ENCODE measurements at regions not wholly inside any gene's neighbourhood (a gene's known extent, or its start where the extent isn't known, plus 50 kb on each side); places are given as distances from the start of the nearest gene placed in this dataset.

DNA sequence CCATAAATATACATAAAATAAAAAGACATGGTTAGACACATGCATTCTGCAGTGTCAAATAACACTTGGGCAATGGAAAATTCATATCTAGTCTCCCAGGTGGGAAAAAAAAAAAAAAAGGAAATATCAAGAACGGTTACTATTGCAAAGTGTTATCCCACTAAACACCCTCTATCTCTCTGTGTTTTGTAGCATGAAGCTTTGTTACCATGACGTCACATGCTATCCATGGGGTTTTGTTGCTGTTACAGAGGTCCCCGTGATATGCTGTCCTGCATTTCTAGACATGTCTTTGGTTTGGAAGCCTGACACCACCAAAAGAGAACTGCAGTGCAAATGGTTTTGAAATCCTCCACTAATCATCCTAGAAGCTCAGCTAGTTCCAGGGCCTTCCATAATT lies 50.7 kb upstream of the TLR3 start:
- H3K27ac ChIP-seq, result no peak overlapping the region
- H3K4me3 ChIP-seq, result no peak overlapping the region
- no peak for DNase-seq (ENCODE audit: low read depth in 1 of 2, low spot score in 2 of 2)
- H3K27me3 ChIP-seq (replicated peaks), result no peaks in the 10 kb centered on the region
- no peaks in the 10 kb centered on the region for H3K4me1 ChIP-seq (replicated peaks)
- no peaks in the 10 kb centered on the region for H3K9me3 ChIP-seq (replicated peaks)
- H3K36me3 ChIP-seq, result no peaks in the 10 kb centered on the region

DNA sequence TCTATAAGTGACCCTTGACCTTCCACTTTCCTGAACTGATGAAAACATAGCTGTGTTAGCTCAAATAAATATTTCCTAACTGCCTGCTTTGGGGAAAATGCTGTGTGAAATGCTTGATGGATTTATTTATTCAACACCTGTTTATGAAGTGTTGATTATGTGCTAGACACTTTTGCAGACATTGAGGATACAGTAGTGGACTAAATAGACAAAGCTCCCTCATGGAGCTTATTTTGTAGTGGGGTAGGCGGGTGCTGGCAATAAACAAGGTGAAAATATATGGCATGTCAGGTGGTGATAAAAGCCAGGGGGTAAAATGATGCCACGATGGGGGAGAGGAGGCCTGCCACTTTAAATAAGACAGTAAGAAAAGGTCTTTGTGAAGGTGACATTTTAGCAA lies 50.2 kb upstream of the TLR3 start:
- DNase-seq (ENCODE audit: low read depth in 1 of 2, low spot score in 2 of 2), result no peak
- H3K27ac ChIP-seq, result no peak overlapping the region

More for the DNA sequence above, 50.2 kb upstream of the TLR3 start:
- H3K4me3 ChIP-seq, result no peak overlapping the region
- H3K36me3 ChIP-seq, result no peaks in the 10 kb centered on the region
- H3K4me1 ChIP-seq (replicated peaks), result no peaks in the 10 kb centered on the region
- H3K27me3 ChIP-seq (replicated peaks), result no peaks in the 10 kb centered on the region
- H3K9me3 ChIP-seq (replicated peaks), result no peaks in the 10 kb centered on the region

Data from SJSA1 (cell line).